ENCODE measurements at regions not wholly inside any gene's neighbourhood (a gene's known extent, or its start where the extent isn't known, plus 50 kb on each side); places are given as distances from the start of the nearest gene placed in this dataset.

DNA sequence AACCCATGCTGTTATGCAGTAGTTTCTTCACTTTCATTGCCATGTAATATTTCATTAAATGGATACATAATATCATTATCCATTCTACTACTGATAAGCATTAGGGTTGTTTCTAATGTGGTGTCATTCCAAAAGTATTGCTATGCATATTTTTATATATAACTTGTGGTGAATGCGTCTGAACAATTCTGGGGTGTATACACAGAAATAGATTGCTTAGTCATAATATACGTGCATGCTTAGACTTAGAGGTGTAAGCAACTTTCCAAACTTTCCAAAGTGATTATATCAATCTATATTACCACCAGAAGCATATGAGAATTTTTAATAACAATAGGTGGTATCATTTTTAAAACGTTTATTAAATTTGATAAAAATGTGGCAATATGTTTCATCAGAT is 540.9 kb downstream of the DSC3 start:
- H3K4me3 ChIP-seq (replicated peaks in 1 of 2; ENCODE audit: low read depth in 2 of 2, low read length in 2 of 2), result no peak overlapping the region
- DNase-seq (ENCODE audit: low read depth in 2 of 2), result no peak
- TF ChIP-seq CTCF (IDR thresholded peaks at IDR 0.05; ENCODE audit: low read depth, low read length), result no peak

GRCh38 chr18:30500240-30500945 is 542.1 kb downstream of the DSC3 start:
- H3K4me3 ChIP-seq (replicated peaks in 1 of 2; ENCODE audit: low read depth in 2 of 2, low read length in 2 of 2), result no peak overlapping the region
- TF ChIP-seq CTCF (IDR thresholded peaks at IDR 0.05; ENCODE audit: low read depth, low read length), result no peak
- DNase-seq (ENCODE audit: low read depth in 2 of 2), result no peak

DNA sequence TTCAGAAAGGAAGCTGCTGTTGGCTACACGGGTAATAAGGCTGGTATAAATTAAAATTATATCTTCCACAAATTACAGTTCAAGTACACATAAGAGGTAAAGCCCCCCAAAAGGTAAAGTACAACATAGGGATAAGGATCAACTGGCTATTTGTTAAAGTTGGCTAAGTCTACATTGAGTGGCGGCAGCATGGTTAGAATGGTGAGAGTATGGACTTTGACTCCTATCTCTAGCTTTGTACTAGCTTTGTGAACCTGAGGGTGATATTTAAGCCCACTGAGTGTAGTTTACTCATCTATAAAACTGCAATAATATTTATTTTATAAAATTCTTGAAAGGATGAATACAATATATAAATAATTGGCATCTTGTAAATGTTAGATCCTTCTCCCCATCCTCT is 542.8 kb downstream of the DSC3 start:
- no peak for DNase-seq (ENCODE audit: low read depth in 2 of 2)
- TF ChIP-seq CTCF (IDR thresholded peaks at IDR 0.05; ENCODE audit: low read depth, low read length), result no peak
- H3K4me3 ChIP-seq (replicated peaks in 1 of 2; ENCODE audit: low read depth in 2 of 2, low read length in 2 of 2), result no peak overlapping the region

GRCh38 chr18:30492552-30493129 is 549.9 kb downstream of the DSC3 start:
- no peak overlapping the region for H3K4me3 ChIP-seq (replicated peaks in 1 of 2; ENCODE audit: low read depth in 2 of 2, low read length in 2 of 2)
- no peak for DNase-seq (ENCODE audit: low read depth in 2 of 2)
- no peak for TF ChIP-seq CTCF (IDR thresholded peaks at IDR 0.05; ENCODE audit: low read depth, low read length)

DNA sequence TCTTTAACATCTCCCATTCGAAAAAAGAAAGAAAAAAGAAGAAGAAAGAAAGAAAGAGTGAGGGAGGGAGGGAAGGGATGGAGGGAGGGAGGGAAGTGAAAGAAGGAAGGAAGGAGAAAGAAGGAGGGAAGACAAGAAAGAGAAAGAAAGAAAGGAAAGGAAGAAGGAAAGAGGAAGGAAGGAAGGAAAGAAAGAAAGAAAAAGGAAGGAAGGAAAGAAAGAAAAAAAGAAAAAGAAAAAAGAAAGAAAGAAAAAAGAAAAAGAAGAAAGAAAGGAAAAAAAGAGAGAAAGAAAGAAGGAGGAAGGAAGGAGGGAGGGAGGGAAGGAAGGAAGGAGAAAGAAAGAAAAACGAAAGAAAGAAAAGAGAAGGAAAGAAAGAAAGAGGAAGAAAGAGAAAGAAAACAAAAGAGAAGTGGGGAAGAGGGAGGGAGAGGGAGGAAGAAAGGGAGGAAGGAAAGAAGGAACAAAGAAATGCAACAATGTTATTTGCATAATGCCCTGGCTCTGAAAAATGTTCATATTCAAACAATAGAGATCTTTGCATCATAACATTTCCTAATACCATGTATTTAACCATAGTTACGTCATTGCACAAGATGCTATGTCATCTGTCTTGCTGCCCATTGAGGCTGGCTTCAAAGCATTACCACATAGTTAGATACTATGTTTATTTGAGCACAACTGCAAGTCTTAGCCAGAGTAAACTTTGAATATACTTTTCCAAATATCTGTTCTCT is 550.6 kb downstream of the DSC3 start:
- no peak overlapping the region for H3K4me3 ChIP-seq (replicated peaks in 1 of 2; ENCODE audit: low read depth in 2 of 2, low read length in 2 of 2)
- no peak for DNase-seq (ENCODE audit: low read depth in 2 of 2)
- no peak for TF ChIP-seq CTCF (IDR thresholded peaks at IDR 0.05; ENCODE audit: low read depth, low read length)

DNA sequence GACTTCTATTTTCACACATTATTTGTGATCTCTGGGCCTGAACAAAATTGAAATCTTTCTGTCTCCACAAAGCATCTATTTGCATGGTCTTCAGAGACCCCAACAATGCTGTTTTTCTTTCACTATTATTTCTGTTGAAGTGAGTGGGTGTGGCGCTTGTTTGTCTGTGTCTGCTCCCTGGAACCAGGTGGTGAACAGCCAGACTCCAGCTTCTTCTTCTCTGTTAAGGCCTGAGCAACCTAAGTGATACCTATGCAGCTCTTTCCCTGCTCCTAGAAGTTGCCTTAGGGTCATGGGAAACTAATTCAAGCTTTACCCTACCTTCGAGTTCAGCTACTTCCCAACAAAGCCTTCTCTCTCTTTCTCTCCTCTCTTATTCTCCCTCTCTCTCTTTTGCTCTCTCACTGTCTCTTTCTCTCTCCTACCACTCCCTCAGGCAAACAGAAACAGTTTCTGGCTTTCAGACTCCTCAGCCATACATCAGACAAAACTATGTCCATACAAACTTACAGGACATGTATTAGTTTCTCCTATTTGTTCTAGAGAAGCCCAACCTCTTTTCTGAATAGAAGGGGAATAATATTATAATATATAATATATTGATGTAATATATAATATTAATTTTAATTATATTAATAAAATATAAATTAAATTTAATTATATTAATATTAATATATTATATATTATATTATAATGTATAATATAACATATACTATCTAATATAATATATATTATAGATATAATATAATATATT is 552.5 kb downstream of the DSC3 start:
- no peak for DNase-seq (ENCODE audit: low read depth in 2 of 2)
- H3K4me3 ChIP-seq (replicated peaks in 1 of 2; ENCODE audit: low read depth in 2 of 2, low read length in 2 of 2), result no peak overlapping the region
- TF ChIP-seq CTCF (IDR thresholded peaks at IDR 0.05; ENCODE audit: low read depth, low read length), result no peak
